ENCODE measurements at regions not wholly inside any gene's neighbourhood (a gene's known extent, or its start where the extent isn't known, plus 50 kb on each side); places are given as distances from the start of the nearest gene placed in this dataset.

DNA sequence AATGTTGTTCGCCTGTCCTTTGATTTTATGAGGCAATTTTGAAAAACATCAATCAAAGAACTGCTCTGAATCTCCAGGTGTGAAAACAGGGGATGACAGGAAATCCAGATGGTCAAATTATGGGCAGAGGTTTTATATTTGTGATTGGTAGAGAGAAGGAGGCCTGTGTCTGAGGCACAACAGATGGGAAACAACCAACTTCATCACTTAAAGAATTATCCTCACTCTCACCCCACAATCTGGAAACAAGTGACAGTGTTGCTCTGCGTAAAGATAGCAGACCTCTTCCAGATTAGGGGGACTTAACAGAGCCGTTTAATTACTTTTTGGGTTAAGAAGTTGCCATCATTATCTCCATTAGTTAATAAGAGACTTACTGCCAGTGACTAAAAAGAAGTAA, 64.1 kb upstream of the EGLN3 start:
- H3K4me3 ChIP-seq (ENCODE audit: low read depth, low read length), result no peak overlapping the region

GRCh38 chr14:34013721-34014060, 62.8 kb upstream of the EGLN3 start:
- H3K4me3 ChIP-seq (ENCODE audit: low read depth, low read length), result no peak overlapping the region
- TF ChIP-seq, protein P1, sequence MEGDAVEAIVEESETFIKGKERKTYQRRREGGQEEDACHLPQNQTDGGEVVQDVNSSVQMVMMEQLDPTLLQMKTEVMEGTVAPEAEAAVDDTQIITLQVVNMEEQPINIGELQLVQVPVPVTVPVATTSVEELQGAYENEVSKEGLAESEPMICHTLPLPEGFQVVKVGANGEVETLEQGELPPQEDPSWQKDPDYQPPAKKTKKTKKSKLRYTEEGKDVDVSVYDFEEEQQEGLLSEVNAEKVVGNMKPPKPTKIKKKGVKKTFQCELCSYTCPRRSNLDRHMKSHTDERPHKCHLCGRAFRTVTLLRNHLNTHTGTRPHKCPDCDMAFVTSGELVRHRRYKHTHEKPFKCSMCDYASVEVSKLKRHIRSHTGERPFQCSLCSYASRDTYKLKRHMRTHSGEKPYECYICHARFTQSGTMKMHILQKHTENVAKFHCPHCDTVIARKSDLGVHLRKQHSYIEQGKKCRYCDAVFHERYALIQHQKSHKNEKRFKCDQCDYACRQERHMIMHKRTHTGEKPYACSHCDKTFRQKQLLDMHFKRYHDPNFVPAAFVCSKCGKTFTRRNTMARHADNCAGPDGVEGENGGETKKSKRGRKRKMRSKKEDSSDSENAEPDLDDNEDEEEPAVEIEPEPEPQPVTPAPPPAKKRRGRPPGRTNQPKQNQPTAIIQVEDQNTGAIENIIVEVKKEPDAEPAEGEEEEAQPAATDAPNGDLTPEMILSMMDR (IDR thresholded peaks at IDR 0.05; ENCODE audit: borderline replicate concordance, insufficient read depth, low read depth, low read length), result no peak

More for the DNA sequence above, 64.1 kb upstream of the EGLN3 start:
- TF ChIP-seq, protein P1 (IDR thresholded peaks at IDR 0.05; ENCODE audit: borderline replicate concordance, insufficient read depth, low read depth, low read length), result no peak

GRCh38 chr14:34012978-34013720, 62.3 kb upstream of the EGLN3 start:
- TF ChIP-seq, protein P1 (IDR thresholded peaks at IDR 0.05; ENCODE audit: borderline replicate concordance, insufficient read depth, low read depth, low read length), result no peak
- H3K4me3 ChIP-seq (ENCODE audit: low read depth, low read length), result no peak overlapping the region

DNA sequence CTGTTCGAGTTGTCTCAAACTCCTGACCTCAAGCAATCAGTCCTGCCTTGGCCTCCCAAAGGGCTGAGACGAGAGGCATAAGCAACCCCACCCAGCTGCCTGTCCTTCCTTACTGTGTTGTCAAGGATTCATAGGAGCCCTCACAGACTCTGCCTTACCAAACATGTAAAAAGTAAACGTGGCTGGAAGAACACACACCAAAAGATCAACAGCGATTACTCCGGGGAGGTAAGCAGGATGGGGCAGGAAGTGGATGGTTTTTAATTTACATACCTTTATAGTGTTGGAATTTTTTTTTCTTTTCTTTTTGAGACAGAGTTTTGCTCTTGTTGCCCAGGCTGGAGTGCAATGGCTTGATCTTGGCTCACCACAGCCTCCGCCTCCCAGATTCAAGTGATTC, 61.5 kb upstream of the EGLN3 start:
- TF ChIP-seq, protein P1 (IDR thresholded peaks at IDR 0.05; ENCODE audit: borderline replicate concordance, insufficient read depth, low read depth, low read length), result no peak
- no peak overlapping the region for H3K4me3 ChIP-seq (ENCODE audit: low read depth, low read length)

- TF ChIP-seq, protein P1 (IDR thresholded peaks at IDR 0.05; ENCODE audit: borderline replicate concordance, insufficient read depth, low read depth, low read length), result no peak
- no peak overlapping the region for H3K4me3 ChIP-seq (ENCODE audit: low read depth, low read length)
These were observed 59.1 kb upstream of the EGLN3 start for GRCh38 chr14:34009956-34010355.

- TF ChIP-seq, protein P1 (IDR thresholded peaks at IDR 0.05; ENCODE audit: borderline replicate concordance, insufficient read depth, low read depth, low read length), result no peak
- no peak overlapping the region for H3K4me3 ChIP-seq (ENCODE audit: low read depth, low read length)
These were observed 57.0 kb upstream of the EGLN3 start for GRCh38 chr14:34007902-34008301.

GRCh38 chr14:34005901-34006300, 55.0 kb upstream of the EGLN3 start:
- TF ChIP-seq, protein P1 (IDR thresholded peaks at IDR 0.05; ENCODE audit: borderline replicate concordance, insufficient read depth, low read depth, low read length), result no peak
- H3K4me3 ChIP-seq (ENCODE audit: low read depth, low read length), result no peak overlapping the region
